ENCODE measurements at regions not wholly inside any gene's neighbourhood (a gene's known extent, or its start where the extent isn't known, plus 50 kb on each side); places are given as distances from the start of the nearest gene placed in this dataset.
A peak's percentile ranks its signal among the peaks of the same experiment; 100 is the strongest.
"Not testable (repeated sequence)": the region's sequence is repeated elsewhere in the genome, so short reads cannot be mapped to it uniquely, and the experiment has no call there.

- H3K36me3 Mint-ChIP-seq (ENCODE audit: low read depth), result not testable (repeated sequence)
These were observed 264.7 kb upstream of the PLGLB2 start for GRCh38 chr2:87483093-87483680.

GRCh38 chr2:87484363-87484762, 263.5 kb upstream of the PLGLB2 start:
- H3K27me3 Mint-ChIP-seq (ENCODE audit: low read depth); H3K4me3 Mint-ChIP-seq; H3K9me3 Mint-ChIP-seq; H3K27ac Mint-ChIP-seq (ENCODE audit: unreplicated experiment); H3K4me1 Mint-ChIP-seq; DNase-seq (ENCODE audit: low read depth, low spot score); H3K36me3 Mint-ChIP-seq (ENCODE audit: low read depth): not testable (repeated sequence)

More at GRCh38 chr2:87483093-87483680, 264.7 kb upstream of the PLGLB2 start:
- not testable (repeated sequence) for H3K9me3 Mint-ChIP-seq; DNase-seq (ENCODE audit: low read depth, low spot score); H3K4me1 Mint-ChIP-seq; H3K27me3 Mint-ChIP-seq (ENCODE audit: low read depth); H3K27ac Mint-ChIP-seq (ENCODE audit: unreplicated experiment); H3K4me3 Mint-ChIP-seq

GRCh38 chr2:87485455-87485854, 262.4 kb upstream of the PLGLB2 start:
- not testable (repeated sequence) for H3K27ac Mint-ChIP-seq (ENCODE audit: unreplicated experiment); H3K27me3 Mint-ChIP-seq (ENCODE audit: low read depth); H3K4me1 Mint-ChIP-seq; H3K9me3 Mint-ChIP-seq; H3K36me3 Mint-ChIP-seq (ENCODE audit: low read depth); DNase-seq (ENCODE audit: low read depth, low spot score); H3K4me3 Mint-ChIP-seq

GRCh38 chr2:87485884-87486283, 262.0 kb upstream of the PLGLB2 start:
- H3K9me3 Mint-ChIP-seq; H3K4me1 Mint-ChIP-seq; H3K27me3 Mint-ChIP-seq (ENCODE audit: low read depth); DNase-seq (ENCODE audit: low read depth, low spot score); H3K4me3 Mint-ChIP-seq; H3K27ac Mint-ChIP-seq (ENCODE audit: unreplicated experiment); H3K36me3 Mint-ChIP-seq (ENCODE audit: low read depth): not testable (repeated sequence)

- H3K27ac Mint-ChIP-seq (ENCODE audit: unreplicated experiment); DNase-seq (ENCODE audit: low read depth, low spot score); H3K4me3 Mint-ChIP-seq; H3K4me1 Mint-ChIP-seq; H3K27me3 Mint-ChIP-seq (ENCODE audit: low read depth); H3K9me3 Mint-ChIP-seq; H3K36me3 Mint-ChIP-seq (ENCODE audit: low read depth): not testable (repeated sequence)
These were observed 261.5 kb upstream of the PLGLB2 start for GRCh38 chr2:87486413-87486812.

- not testable (repeated sequence) for H3K27ac Mint-ChIP-seq (ENCODE audit: unreplicated experiment); H3K4me1 Mint-ChIP-seq; H3K4me3 Mint-ChIP-seq; H3K27me3 Mint-ChIP-seq (ENCODE audit: low read depth); DNase-seq (ENCODE audit: low read depth, low spot score); H3K36me3 Mint-ChIP-seq (ENCODE audit: low read depth); H3K9me3 Mint-ChIP-seq
These were observed 259.9 kb upstream of the PLGLB2 start for GRCh38 chr2:87488021-87488420.

DNA sequence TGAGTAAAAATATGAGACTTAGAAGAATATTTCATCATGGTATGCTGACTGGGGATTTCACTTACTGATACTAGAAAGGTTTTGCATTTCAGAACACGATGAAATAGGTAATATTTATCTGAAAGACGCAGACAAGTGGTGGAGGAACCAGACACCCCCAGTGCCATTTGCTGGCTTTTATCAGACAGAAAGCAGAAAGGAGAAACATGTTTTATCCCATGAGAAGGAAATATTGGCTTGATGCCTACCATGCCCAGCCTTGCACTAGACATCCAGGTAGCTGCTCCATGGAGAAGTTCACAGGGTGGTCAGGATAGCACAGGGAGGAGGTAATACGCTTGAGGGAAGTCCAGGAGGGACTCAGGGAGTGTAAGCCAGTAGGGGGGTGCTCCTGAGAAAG, 258.9 kb upstream of the PLGLB2 start:
- not testable (repeated sequence) for H3K36me3 Mint-ChIP-seq (ENCODE audit: low read depth); H3K4me3 Mint-ChIP-seq; DNase-seq (ENCODE audit: low read depth, low spot score); H3K4me1 Mint-ChIP-seq; H3K9me3 Mint-ChIP-seq; H3K27ac Mint-ChIP-seq (ENCODE audit: unreplicated experiment); H3K27me3 Mint-ChIP-seq (ENCODE audit: low read depth)

GRCh38 chr2:87494846-87495245, 253.0 kb upstream of the PLGLB2 start:
- not testable (repeated sequence) for H3K27me3 Mint-ChIP-seq (ENCODE audit: low read depth); DNase-seq (ENCODE audit: low read depth, low spot score); H3K36me3 Mint-ChIP-seq (ENCODE audit: low read depth); H3K27ac Mint-ChIP-seq (ENCODE audit: unreplicated experiment); H3K4me3 Mint-ChIP-seq; H3K4me1 Mint-ChIP-seq; H3K9me3 Mint-ChIP-seq

- H3K36me3 Mint-ChIP-seq (ENCODE audit: low read depth); H3K4me3 Mint-ChIP-seq; H3K27ac Mint-ChIP-seq (ENCODE audit: unreplicated experiment); H3K4me1 Mint-ChIP-seq; H3K27me3 Mint-ChIP-seq (ENCODE audit: low read depth); H3K9me3 Mint-ChIP-seq; DNase-seq (ENCODE audit: low read depth, low spot score): not testable (repeated sequence)
These were observed 252.4 kb upstream of the PLGLB2 start for GRCh38 chr2:87495455-87495854.

GRCh38 chr2:87496036-87497006, 251.6 kb upstream of the PLGLB2 start:
- not testable (repeated sequence) for H3K9me3 Mint-ChIP-seq; DNase-seq (ENCODE audit: low read depth, low spot score); H3K27me3 Mint-ChIP-seq (ENCODE audit: low read depth); H3K4me1 Mint-ChIP-seq; H3K27ac Mint-ChIP-seq (ENCODE audit: unreplicated experiment); H3K4me3 Mint-ChIP-seq; H3K36me3 Mint-ChIP-seq (ENCODE audit: low read depth)
- peak; percentile 52 for TF ChIP-seq CTCF (conservative IDR thresholded peaks at IDR 0.05)

- DNase-seq (ENCODE audit: low read depth, low spot score); H3K36me3 Mint-ChIP-seq (ENCODE audit: low read depth); H3K27me3 Mint-ChIP-seq (ENCODE audit: low read depth); H3K27ac Mint-ChIP-seq (ENCODE audit: unreplicated experiment); H3K4me3 Mint-ChIP-seq; H3K4me1 Mint-ChIP-seq; H3K9me3 Mint-ChIP-seq: not testable (repeated sequence)
These were observed 250.8 kb upstream of the PLGLB2 start for GRCh38 chr2:87497135-87497534.

DNA sequence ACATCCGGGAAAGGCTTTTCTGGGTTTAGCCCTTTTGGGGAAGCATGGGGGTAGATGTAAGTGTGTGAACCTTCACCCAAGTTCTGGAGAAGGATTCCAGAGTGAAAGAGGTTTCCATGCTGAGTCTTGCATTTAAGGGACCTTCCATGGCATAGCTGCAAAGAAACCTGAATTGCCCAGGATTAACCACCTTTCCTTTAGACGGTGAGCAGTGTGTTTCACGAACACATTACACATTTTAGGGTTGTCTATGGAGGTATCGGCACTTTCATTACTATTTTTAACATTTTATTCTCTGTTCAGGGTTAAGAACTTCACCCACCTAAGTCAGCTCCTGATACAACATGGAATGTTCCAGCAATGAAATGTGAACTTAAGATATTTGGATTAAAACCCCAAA, 250.2 kb upstream of the PLGLB2 start:
- H3K4me3 Mint-ChIP-seq; H3K9me3 Mint-ChIP-seq; H3K36me3 Mint-ChIP-seq (ENCODE audit: low read depth); H3K27me3 Mint-ChIP-seq (ENCODE audit: low read depth); DNase-seq (ENCODE audit: low read depth, low spot score); H3K27ac Mint-ChIP-seq (ENCODE audit: unreplicated experiment); H3K4me1 Mint-ChIP-seq: not testable (repeated sequence)
